H54 (cell line): ENCODE measurements at regions not wholly inside any gene's neighbourhood (a gene's known extent, or its start where the extent isn't known, plus 50 kb on each side); places are given as distances from the start of the nearest gene placed in this dataset.
"Not testable (repeated sequence)": the region's sequence is repeated elsewhere in the genome, so short reads cannot be mapped to it uniquely, and the experiment has no call there.

Experiments used
- DNase-seq: peaks from one replicate; pipeline ENCODE4 v3.0.0; 2011; ENCODE audit warnings: low spot score, mixed read lengths; ENCODE audit not compliant: insufficient read length
- FAIRE-seq: peaks from 3 replicates; lab custom pipeline; 2011; peaks lifted over from hg19 to GRCh38; lab: Jason Lieb, UNC
- POLR2A ChIP-seq: IDR thresholded peaks from 2 replicates; pipeline ENCODE4 v1.6.1; 2011; ENCODE audit warnings: low read depth, mild to moderate bottlenecking, low read length

GRCh38 chr15:24318981-24319380 is 356.6 kb upstream of the NPAP1 start:
- no peak for TF ChIP-seq POLR2A

GRCh38 chr15:24324096-24324495 is 351.5 kb upstream of the NPAP1 start:
- not testable (repeated sequence) for FAIRE-seq, DNase-seq

More at GRCh38 chr15:24318981-24319380, 356.6 kb upstream of the NPAP1 start:
- FAIRE-seq = no peak
- no peak for DNase-seq

GRCh38 chr15:24326513-24326912 is 349.1 kb upstream of the NPAP1 start:
- FAIRE-seq, DNase-seq: not testable (repeated sequence)

GRCh38 chr15:24331964-24332363 is 343.6 kb upstream of the NPAP1 start:
- DNase-seq, FAIRE-seq: not testable (repeated sequence)

GRCh38 chr15:24341876-24342275 is 333.7 kb upstream of the NPAP1 start:
- not testable (repeated sequence) for DNase-seq, FAIRE-seq

GRCh38 chr15:24352777-24353176 is 322.8 kb upstream of the NPAP1 start:
- not testable (repeated sequence) for FAIRE-seq, DNase-seq

- FAIRE-seq, DNase-seq: not testable (repeated sequence)
Measured at GRCh38 chr15:24381103-24381502, 294.5 kb upstream of the NPAP1 start.

- FAIRE-seq, DNase-seq: not testable (repeated sequence)
Measured at GRCh38 chr15:24385258-24385657, 290.3 kb upstream of the NPAP1 start.

- no peak for FAIRE-seq
- no peak for TF ChIP-seq POLR2A
Measured at GRCh38 chr15:24394303-24394702, 281.3 kb upstream of the NPAP1 start.

GRCh38 chr15:24412649-24413048 is 262.9 kb upstream of the NPAP1 start:
- not testable (repeated sequence) for DNase-seq, FAIRE-seq

More at GRCh38 chr15:24394303-24394702, 281.3 kb upstream of the NPAP1 start:
- no peak for DNase-seq

GRCh38 chr15:24426286-24427054 is 249.1 kb upstream of the NPAP1 start:
- not testable (repeated sequence) for DNase-seq, FAIRE-seq

- not testable (repeated sequence) for DNase-seq, FAIRE-seq
Measured at GRCh38 chr15:24427055-24427400, 248.5 kb upstream of the NPAP1 start.

- FAIRE-seq = not testable (repeated sequence)
Measured at GRCh38 chr15:24435075-24435820, 240.3 kb upstream of the NPAP1 start.

GRCh38 chr15:24437270-24437669 is 238.3 kb upstream of the NPAP1 start:
- not testable (repeated sequence) for FAIRE-seq, DNase-seq

More at GRCh38 chr15:24435075-24435820, 240.3 kb upstream of the NPAP1 start:
- DNase-seq = not testable (repeated sequence)

GRCh38 chr15:24437735-24438134 is 237.8 kb upstream of the NPAP1 start:
- not testable (repeated sequence) for DNase-seq, FAIRE-seq

- DNase-seq, FAIRE-seq: not testable (repeated sequence)
Measured at GRCh38 chr15:24477107-24478025, 198.2 kb upstream of the NPAP1 start.

- not testable (repeated sequence) for FAIRE-seq, DNase-seq
Measured at GRCh38 chr15:24485885-24486567, 189.5 kb upstream of the NPAP1 start.

GRCh38 chr15:24488164-24488907 is 187.2 kb upstream of the NPAP1 start:
- not testable (repeated sequence) for DNase-seq, FAIRE-seq
